ENCODE measurements at regions not wholly inside any gene's neighbourhood (a gene's known extent, or its start where the extent isn't known, plus 50 kb on each side); places are given as distances from the start of the nearest gene placed in this dataset.

GRCh38 chr5:144947023-144947422 is 776.4 kb downstream of the KCTD16 start:
- TF ChIP-seq CTCF (conservative IDR thresholded peaks at IDR 0.05; ENCODE audit: low read depth, low read length) (no peak), RAD21 (IDR thresholded peaks at IDR 0.05; ENCODE audit: low read length) (no peak), RCOR1 (IDR thresholded peaks at IDR 0.05; ENCODE audit: insufficient replicate concordance, low read length) (no peak), POLR2A (IDR thresholded peaks at IDR 0.05; ENCODE audit: low read depth, low read length) (no peak), RFX5 (IDR thresholded peaks at IDR 0.05; ENCODE audit: low read depth, low read length) (no peak), NFE2L2 (IDR thresholded peaks at IDR 0.05; ENCODE audit: low read depth, low read length) (no peak), SMC3 (IDR thresholded peaks at IDR 0.05; ENCODE audit: low read depth, low read length) (no peak), ELK1 (IDR thresholded peaks at IDR 0.05; ENCODE audit: borderline replicate concordance, low read depth, low read length) (no peak), MAFK (IDR thresholded peaks at IDR 0.05; ENCODE audit: low read depth, low read length) (peak; percentile 91)

Measured in IMR-90 (cell line).